ENCODE measurements at regions not wholly inside any gene's neighbourhood (a gene's known extent, or its start where the extent isn't known, plus 50 kb on each side); places are given as distances from the start of the nearest gene placed in this dataset.

- DNase-seq (ENCODE audit: low read depth, low spot score), result no peak
These were observed 707.8 kb upstream of the LMCD1 start for GRCh38 chr3:7793786-7794185.

DNA sequence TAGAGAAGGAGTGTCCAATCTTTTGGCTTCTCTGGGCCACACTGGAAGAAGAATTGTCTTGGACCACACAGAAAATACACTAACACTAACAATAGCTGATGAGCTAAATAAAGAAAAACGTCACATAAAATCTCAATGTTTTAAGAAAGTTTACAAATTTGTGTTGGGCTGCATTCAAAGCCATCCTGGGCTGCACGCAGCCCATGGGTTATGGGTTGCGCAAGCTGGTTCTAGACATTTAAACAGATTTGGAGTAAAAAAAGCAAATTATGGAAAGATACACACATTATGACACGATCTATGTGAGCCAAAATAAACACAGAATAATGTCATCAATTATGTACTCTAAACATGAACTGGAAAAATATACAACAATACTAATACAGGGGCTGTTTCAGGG, 703.3 kb upstream of the LMCD1 start:
- DNase-seq (ENCODE audit: low read depth, low spot score), result no peak

- no peak for DNase-seq (ENCODE audit: low read depth, low spot score)
These were observed 701.4 kb upstream of the LMCD1 start for GRCh38 chr3:7800006-7800780.

GRCh38 chr3:7812490-7812889, 689.1 kb upstream of the LMCD1 start:
- DNase-seq (ENCODE audit: low read depth, low spot score), result no peak

GRCh38 chr3:7813365-7813764, 688.3 kb upstream of the LMCD1 start:
- no peak for DNase-seq (ENCODE audit: low read depth, low spot score)

DNA sequence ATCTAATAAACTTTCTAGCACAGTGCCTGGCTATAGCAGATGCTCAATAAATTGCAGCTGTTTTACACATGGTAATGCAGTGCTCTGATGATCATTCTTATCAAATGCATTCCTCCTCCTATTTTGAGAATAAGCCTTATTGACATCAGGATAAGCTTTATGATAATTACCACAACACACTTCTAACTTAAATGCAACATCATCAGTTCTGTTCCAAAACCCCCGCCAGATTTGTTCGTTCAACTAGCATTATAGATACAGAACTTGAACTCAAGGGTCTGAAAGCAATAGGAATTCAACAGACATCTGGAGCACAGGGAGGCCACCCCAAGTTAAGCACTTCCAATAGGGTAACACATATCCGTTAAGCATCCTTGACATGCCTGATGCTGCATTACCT, 684.4 kb upstream of the LMCD1 start:
- no peak for DNase-seq (ENCODE audit: low read depth, low spot score)

- no peak for DNase-seq (ENCODE audit: low read depth, low spot score)
These were observed 680.7 kb upstream of the LMCD1 start for GRCh38 chr3:7820969-7821368.

GRCh38 chr3:7821858-7822257, 679.8 kb upstream of the LMCD1 start:
- no peak for DNase-seq (ENCODE audit: low read depth, low spot score)

DNA sequence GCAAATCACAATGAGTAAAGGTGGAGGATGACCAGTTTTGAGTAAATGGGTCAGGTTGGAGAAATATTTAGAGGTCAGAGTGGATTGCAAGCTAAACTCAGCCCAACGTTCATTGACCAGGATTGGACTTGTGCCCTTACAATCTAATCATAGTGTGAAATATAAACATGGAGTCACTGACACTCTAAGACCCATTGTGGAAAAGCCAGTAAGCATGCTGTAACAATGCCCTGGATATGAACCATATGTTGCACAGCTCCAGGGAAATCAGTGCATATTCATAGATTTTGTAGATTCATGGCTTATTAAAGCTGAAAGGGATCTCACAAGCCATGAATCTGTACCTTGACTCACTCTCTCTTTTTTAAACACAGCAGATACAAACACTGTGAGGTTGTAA, 660.2 kb upstream of the LMCD1 start:
- DNase-seq (ENCODE audit: low read depth, low spot score), result no peak

GRCh38 chr3:7843441-7843840, 658.2 kb upstream of the LMCD1 start:
- DNase-seq (ENCODE audit: low read depth, low spot score), result no peak

DNA sequence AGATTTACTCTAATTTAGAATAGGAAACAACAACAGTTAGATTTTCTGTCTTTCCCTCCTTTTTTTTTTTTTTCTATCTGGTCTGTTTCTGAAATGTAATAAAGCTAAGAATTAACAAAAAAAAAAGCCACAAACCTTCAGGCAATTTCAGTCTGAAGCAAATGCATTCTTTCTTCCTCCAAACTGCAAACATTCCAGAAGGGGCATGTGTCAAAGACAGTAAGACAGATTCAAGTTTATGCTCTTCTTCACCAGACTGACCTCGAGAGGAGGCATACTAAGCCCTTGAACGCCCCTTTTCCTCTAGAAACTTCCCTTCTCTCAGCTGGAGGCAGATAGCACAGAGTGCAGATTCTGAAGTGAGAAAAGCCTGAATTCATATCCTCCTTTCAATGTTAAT, 654.6 kb upstream of the LMCD1 start:
- no peak for DNase-seq (ENCODE audit: low read depth, low spot score)

GRCh38 chr3:7847521-7847920, 654.1 kb upstream of the LMCD1 start:
- no peak for DNase-seq (ENCODE audit: low read depth, low spot score)

GRCh38 chr3:7854266-7854665, 647.4 kb upstream of the LMCD1 start:
- no peak for DNase-seq (ENCODE audit: low read depth, low spot score)

DNA sequence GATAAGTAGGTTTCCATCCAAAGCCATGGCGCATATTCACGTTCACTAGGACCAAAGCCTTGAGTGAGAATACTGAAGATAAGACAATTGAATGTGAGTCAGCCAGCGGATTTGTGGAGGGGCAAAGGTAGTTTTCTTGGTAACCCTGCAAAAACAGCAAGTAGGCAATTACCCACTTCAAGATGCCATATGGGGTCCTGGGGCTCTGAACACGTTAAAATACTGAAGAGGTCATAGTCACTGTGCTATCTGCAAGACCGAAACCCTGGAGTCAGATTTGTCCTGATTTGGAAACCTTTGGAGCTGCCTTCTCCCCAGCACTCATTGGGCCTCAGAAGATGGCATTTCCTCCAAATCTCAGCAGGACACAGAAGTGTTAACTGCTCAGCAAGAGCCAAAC, 646.9 kb upstream of the LMCD1 start:
- no peak for DNase-seq (ENCODE audit: low read depth, low spot score)

DNA sequence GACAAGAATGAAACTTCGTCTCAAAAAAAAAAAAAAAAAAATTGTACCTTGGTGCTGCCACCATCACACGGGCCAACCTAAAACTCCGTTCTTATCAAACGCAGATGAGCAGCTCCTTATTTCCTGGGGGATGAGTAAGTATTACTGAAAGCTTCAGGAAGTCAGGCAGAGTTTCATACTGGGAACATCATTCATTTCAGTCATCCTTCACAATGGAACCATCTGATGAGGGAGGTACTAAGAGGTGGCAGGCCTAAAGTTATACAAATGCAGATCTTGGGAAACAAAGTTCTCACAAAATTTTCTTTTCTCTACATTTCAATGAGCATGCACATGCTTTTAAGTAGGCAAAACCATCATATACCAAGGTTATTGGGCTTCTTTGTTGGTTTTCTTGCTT, 636.0 kb upstream of the LMCD1 start:
- DNase-seq (ENCODE audit: low read depth, low spot score), result no peak

- DNase-seq (ENCODE audit: low read depth, low spot score), result no peak
These were observed 634.0 kb upstream of the LMCD1 start for GRCh38 chr3:7867587-7867986.

DNA sequence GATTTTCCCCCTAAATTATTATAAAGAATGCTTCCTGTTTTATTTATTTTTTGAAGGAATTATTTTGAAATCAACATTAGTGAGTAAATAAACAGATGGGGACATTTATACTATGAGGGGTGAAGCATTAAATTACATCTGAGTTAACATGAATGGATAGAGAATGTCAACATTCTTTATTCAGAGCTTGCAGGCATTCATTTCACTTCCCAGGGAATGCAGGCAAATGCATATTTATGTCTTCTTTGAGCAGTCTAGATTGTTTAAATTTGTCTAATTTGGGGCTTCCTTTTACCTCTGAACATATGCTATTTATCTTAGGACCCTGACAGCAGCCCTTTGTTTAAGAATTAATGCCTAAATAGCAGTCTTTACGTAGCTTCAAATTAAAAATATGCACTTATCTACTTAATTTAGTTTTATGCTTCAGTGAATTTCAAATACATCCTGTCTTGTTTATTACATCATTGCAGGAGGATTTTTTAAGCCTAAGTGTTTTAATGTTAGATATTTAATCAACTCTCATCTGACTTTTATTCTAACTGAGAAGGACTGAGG, 630.5 kb upstream of the LMCD1 start:
- DNase-seq (ENCODE audit: low read depth, low spot score), result no peak

- no peak for DNase-seq (ENCODE audit: low read depth, low spot score)
These were observed 627.5 kb upstream of the LMCD1 start for GRCh38 chr3:7874116-7874515.

DNA sequence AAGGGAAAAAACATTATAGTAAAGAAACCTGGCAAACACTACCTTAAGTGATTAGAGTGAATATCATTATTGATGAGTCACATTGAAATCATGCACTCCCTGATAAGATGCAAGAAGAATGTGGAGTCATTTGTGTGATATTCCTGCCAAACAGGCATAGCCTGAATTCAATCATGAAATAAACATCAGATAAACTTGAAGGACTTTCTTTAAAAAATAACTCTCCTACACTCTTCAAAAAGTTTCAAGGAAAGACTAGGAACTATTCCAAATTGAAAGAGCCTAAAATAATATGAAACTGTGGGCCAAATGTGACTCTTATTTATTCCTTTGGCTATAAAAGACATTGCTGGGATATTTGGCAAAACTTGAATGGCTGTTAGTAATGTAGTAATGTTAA, 625.7 kb upstream of the LMCD1 start:
- DNase-seq (ENCODE audit: low read depth, low spot score), result no peak

DNA sequence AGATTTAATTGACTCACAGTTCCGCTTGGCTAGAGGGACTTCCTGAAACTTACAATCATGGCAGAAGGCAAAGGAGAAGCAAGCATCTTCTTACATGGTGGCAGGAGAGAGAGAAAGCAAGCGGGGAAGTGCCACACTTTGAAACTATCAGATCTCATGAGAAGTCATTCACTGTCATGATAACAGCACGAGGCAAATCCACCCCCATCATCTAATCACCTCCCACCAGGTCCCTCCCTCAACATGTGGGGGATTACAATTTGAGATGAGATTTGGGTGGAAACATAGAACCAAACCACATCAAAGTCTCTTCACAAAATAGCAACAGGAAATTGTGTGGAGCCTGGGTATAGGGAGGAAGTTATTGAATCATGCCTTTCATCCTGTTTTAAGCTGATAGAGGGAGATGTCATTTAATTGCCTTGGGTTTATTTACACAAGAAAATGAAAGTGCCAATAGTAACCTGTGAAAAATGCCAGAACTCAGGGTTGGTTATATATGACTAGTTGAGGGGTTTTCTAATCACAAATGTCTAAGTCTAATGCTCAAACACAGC, 624.8 kb upstream of the LMCD1 start:
- DNase-seq (ENCODE audit: low read depth, low spot score), result no peak

DNA sequence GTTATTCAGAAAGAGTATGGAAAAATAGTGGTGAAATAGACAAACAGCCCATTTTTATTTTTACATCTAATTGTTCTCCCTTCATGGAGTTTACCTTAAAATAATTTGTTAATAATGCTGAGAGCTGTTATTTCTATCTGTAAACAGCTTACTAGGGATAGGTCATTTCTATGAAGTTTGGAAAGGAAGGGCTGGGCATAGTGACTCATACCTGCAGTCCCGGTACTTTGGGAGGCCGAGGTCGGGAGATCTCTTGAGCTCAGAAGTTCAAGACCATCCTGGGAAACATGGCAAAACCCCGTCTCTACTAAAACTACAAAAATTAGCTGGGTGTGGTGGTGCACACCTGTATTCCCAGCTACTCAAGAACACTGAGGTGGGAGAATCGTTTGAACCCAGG, 624.3 kb upstream of the LMCD1 start:
- no peak for DNase-seq (ENCODE audit: low read depth, low spot score)

GRCh38 chr3:7879572-7879971, 622.1 kb upstream of the LMCD1 start:
- no peak for DNase-seq (ENCODE audit: low read depth, low spot score)

DNA sequence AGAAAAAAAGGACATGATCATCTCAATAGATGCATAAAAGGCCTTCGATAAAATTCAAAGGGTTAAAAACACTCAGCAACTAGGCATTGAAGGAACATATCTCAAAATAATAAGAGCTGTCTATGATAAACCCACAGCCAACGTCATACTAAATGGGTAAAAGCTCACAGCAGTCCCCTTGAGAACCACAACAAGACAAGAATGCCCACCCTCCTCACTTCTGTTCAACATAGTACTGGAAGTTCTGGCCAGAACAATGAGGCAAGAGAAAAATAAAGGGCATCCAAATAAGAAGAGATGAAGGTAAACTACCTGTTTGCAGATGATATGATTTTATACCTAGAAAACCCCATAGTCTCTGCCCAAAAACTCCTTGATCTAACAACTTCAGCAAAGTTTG, 619.7 kb upstream of the LMCD1 start:
- DNase-seq (ENCODE audit: low read depth, low spot score), result no peak
